MM.1S (cell line): ENCODE measurements at regions not wholly inside any gene's neighbourhood (a gene's known extent, or its start where the extent isn't known, plus 50 kb on each side); places are given as distances from the start of the nearest gene placed in this dataset.

Experiments used
- EZH2 ChIP-seq: fragments of 300-600 bp; sonication (generic); optimal IDR thresholded peaks from 2 replicates; pipeline ENCODE3; 2017; ENCODE audit warnings: low read depth, mild to moderate bottlenecking, antibody characterized with exemption, low read length, mixed read lengths
- EZH2phosphoT487 ChIP-seq: fragments of 300-600 bp; sonication (generic); IDR thresholded peaks from 2 replicates; pipeline ENCODE4 v1.6.1; 2018; ENCODE audit warnings: antibody characterized with exemption, low read length
- TF ChIP-seq, protein P1 (sequence below): fragments of 300-600 bp; sonication (generic); IDR thresholded peaks from 2 replicates; pipeline ENCODE4 v1.5.1; 2016; ENCODE audit warnings: antibody characterized with exemption, low read length, mixed read lengths

DNA sequence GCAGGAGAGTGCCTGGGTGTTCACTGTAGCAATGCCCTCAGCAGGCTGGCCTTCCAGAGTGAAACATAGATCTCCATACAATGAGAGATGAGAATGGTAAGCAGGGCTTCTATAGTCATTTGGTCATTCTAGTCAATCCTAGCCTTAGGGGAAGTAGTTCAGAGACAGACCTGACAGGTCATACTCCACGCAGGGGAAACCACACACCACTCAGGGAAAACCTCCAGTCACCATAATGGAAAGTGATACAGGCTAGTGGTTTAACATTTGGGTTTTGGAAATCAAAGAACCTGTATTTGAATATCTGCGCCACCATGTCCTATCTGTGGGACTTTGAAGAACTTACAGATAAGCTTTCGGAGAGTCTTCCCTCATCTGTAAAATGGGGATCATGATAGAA, 425.7 kb upstream of the PPP2R3A start:
- TF ChIP-seq, protein P1, sequence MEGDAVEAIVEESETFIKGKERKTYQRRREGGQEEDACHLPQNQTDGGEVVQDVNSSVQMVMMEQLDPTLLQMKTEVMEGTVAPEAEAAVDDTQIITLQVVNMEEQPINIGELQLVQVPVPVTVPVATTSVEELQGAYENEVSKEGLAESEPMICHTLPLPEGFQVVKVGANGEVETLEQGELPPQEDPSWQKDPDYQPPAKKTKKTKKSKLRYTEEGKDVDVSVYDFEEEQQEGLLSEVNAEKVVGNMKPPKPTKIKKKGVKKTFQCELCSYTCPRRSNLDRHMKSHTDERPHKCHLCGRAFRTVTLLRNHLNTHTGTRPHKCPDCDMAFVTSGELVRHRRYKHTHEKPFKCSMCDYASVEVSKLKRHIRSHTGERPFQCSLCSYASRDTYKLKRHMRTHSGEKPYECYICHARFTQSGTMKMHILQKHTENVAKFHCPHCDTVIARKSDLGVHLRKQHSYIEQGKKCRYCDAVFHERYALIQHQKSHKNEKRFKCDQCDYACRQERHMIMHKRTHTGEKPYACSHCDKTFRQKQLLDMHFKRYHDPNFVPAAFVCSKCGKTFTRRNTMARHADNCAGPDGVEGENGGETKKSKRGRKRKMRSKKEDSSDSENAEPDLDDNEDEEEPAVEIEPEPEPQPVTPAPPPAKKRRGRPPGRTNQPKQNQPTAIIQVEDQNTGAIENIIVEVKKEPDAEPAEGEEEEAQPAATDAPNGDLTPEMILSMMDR: no peak
- no peak for TF ChIP-seq EZH2
- no peak for TF ChIP-seq EZH2phosphoT487
